LoVo (cell line): ENCODE measurements at regions not wholly inside any gene's neighbourhood (a gene's known extent, or its start where the extent isn't known, plus 50 kb on each side); places are given as distances from the start of the nearest gene placed in this dataset.
A peak's percentile ranks its signal among the peaks of the same experiment; 100 is the strongest.
"Not testable (repeated sequence)": the region's sequence is repeated elsewhere in the genome, so short reads cannot be mapped to it uniquely, and the experiment has no call there.

Source experiments
- DNase-seq: peaks from one replicate; pipeline ENCODE4 v3.0.0-alpha.2; 2016; ENCODE audit warnings: low spot score

DNA sequence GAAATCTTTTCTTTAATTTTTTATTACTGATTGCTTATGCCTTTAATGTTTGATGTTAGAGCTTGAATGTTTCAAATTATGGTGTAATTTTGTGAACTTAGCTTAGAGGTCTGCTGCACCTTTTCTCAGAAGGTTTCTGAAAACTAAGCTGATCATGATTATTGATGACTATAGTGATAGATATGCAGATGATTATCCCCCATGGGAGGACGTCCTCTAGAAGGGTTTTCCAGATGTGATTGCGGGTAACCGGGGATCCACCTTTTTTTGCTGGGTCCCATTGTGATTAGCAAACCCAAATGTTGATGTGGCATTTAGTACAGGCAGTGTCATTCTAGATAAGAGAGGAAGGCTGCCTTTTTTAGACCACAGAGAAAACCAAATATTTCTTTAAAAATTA is 272.9 kb downstream of the FBXO8 start:
- no peak for DNase-seq

DNA sequence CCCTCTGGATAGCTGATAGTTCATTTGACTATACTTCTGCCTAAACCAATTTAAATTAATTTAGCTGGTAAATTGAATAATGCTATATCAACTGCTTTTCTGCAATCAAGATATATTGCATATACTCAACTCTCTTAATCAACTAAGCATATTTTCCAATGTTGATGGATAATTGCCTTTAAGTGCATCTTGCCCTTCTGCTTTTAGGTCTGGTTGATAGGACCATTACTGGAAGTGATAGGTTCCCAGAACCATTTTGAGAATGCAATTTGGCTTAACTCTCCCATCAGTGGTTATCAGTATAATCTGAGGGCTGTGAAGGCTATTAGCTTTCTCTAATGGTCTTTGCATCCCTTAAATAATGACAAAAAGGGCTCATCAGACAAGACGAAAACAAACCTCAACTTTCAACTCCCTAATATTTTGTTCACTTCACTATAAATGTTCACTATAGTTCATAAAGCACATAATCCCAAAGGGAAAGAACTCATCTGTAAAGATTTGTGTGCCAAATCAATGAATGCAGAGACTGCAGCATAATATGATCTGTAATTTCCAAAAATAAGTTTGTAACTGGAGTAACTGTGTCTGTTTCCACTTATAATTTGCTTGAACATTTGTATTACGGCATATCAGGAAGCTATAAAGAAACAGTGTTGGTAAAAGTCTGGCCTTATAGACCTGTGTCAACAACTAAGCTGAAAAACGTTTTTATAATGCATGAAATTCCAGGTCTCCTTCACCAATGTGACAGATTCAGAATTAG is 273.6 kb downstream of the FBXO8 start:
- DNase-seq: no peak

DNA sequence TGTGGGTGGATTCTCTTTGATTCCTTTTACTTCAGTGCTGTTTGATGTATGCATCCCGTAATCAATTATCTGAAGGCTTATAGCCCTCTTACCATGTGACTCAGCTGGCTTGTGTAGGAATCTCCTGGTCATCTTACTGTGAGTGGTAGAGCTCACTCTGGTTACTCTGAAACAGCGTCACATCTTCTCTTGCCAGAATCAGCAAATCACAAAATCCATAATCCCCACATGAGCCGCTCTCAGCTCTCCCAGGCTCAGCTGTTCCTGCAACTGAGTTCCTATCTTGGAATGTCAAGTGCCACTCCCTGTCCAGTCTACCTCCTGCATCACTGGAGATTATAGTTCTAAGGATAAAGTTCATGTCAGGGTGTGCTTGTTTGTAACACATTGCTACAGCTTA is 278.0 kb downstream of the FBXO8 start:
- DNase-seq: peak; percentile 38

DNA sequence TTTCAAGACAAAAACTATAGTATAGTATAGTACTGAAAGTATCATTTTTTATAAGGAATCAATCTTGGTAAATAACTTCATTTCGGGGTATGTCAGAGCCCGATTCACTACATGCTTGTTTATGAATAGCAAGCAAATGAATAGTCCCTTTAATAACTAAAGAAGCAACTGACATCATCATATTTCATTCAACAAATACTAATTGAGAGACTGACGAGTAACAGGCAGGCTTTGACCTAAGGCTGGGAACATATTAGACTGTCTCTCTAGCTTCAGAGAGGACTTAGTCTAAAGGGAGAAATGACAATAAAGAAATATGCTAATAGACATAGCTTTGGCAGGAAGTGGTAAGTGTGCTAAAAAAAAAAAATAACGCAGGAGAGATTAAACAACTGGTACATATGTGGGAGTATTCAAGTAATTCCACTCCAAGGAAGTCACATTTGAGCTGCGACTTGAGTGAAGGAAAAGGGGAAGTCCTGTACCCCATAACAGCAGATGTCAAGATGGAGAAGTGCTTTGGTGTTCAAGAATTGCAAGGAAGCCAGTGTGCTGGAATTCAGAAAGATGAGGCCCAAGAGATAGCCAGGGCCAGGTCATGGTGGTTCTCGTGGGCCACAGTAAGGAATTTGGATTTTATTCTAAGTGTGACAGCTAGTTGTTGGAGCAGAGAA is 284.9 kb downstream of the FBXO8 start:
- DNase-seq: no peak

DNA sequence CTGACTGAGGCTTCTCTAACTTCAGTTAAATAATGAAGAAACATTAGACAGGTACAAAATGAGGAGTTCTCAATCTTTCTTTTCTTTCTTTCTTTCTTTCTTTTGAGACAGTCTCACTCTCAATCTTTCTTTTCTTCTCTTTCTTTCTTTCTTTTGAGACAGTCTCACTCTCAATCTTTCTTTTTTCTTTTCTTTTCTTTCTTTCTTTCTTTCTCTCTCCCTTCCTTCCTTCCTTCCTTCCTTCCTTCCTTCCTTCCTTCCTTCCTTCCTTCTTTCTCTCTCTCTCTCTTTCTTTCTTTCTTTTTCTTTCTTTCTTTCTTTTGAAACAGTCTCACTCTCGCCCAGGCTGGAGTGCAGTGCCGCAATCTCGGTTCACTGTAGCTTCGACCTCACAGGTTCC is 287.7 kb downstream of the FBXO8 start:
- not testable (repeated sequence) for DNase-seq

DNA sequence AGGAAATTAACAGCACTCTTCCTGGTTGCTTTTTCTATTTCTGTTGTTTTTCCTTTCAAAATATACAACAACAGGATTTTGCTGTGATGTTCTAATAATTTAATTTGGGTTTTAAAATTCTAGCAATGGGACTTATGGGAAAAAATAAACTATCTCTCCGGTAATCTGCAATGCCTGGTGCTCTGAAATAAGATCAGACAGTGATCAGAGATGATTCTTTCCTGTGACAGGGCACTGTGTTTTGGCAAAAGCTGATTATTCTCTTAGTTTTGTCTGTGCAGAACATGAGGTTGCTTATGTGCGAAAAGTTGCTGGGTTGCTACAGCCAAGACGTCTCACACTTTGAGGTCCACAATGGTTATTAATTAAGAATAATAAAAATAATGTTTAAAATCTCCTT is 291.7 kb downstream of the FBXO8 start:
- no peak for DNase-seq

DNA sequence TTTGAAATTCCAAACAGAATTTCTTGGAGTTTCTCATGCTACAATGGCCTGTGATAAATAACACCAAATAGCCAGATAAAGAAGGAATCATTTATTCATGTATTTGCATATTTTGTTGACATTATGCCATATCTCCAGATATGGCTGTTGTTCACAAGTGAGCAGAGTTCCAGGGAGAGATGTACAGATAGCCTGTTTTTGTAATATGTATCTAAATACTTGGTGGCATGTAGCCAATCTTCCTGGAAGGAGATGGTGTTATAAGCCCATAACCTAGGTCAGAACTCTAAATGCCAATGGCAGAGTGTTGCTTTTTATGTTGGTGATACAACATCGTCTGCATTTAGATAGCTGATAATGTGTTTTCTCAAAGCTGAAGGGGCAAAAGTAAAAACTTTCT is 292.2 kb downstream of the FBXO8 start:
- no peak for DNase-seq

DNA sequence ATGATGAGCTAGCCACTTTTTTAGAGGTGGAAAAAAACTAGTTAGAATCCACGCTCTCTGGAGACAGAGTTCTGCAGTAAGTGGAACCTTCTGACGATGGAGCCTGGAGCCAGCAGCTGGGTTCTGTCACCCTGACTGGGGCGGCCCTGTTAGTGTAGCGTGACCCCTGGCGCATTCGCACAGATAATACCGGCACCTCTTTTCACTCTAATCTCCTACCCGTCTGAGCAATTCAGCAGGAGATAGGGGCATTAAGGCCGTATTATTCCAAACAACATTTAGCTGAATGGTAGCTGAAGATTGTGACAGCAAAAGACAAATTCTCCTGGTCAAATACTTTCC is 292.6 kb downstream of the FBXO8 start:
- DNase-seq: no peak

DNA sequence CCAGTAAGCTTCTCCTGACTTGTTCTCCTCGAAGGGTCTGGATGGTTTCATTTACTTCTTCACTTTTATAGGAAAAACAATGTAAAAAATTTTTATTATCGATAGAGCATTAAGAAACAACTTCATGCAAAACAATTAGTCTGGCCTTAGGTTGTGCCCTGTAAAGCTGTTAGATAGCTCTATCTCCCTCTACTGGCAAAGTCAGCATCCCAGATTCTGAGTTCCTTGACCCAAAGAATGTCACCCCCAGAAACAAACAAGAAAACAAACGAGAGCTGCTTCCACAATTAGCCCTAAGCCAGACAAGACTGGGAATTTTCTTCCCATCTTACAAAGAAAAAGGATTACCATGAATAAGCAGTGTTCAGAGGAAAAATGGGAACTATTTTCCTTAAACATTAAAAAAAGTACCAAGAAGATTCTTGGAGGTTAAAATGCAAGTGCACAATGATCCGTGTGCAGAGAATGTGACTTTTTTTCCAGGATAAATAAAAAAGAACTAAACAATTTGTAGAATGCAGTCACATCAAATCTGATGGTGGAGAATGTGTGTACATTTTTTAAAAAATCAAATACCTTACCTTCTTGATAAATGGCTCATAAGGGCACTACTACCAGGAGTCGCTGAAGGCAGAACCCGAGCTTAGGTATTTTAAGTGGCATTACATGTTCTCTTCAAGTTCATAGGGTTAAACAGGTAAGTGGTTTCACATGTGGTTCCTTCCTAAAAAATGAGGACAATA is 293.2 kb downstream of the FBXO8 start:
- DNase-seq: peak; percentile 9

DNA sequence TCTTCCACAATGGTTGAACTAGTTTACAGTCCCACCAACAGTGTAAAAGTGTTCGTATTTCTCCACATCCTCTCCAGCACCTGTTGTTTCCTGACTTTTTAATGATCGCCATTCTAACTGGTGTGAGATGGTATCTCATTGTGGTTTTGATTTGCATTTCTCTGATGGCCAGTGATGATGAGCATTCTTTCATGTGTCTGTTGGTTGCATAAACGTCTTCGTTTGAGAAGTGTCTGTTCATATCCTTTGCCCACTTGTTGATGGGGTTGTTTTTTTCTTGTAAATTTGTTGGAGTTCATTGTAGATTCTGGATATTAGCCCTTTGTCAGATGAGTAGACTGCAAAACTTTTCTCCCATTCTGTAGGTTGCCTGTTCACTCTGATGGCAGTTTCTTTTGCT is 319.9 kb downstream of the FBXO8 start:
- DNase-seq: not testable (repeated sequence)

DNA sequence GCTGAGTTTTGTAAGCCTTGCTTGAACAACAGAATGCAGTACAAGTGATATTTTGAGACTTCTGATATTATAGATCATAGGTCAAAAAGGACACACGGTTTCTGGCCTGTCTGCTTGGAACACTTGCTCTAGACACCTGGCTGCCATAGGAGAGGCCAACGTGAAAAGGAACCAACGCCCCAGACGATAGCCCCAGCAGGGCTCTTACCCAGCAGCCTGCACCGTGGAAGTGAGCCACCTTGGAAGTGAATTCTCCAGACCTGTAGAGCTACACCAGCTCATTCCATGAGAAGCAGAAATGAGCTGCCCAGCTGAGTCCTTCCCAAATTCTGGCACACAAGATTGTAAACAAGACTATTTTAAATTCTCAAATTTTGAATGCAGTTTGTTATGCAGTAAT is 323.1 kb downstream of the FBXO8 start:
- no peak for DNase-seq

DNA sequence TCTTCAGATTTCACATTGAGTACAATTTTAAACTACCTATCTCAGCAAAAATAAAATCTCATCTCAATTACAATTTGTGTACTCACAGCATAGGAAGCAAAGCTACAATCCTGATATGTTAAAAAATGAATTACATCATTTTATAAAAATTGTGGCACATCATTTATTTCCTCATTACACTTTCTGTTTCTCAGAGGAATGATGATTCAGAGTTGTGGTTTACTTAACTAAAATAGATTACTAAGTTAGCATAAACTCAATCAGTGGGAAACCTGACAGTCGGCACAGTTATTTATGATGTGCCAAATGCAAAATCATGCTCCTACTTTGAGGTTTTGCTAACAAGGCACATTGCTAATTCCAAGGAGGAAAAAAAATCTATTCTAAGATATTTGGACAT is 325.0 kb downstream of the FBXO8 start:
- no peak for DNase-seq

DNA sequence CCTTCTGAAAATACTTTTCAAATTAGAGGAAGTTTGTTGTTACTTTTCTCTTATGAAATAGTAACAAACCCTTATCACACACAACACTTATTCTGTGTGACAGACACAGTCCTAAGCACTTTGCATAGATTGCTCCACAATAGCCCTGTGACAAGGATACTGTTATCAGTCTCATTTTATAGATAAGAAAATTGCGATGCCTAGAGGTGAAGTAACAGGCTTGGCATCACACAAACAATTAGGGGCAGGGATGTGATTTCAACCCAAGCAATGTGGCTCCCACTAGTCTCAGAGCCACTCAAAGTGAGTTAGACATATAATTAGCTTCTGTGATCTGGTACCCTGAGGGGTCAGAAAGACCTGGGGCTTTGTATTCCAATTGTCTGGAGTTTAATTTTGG is 339.9 kb downstream of the FBXO8 start:
- DNase-seq: no peak

DNA sequence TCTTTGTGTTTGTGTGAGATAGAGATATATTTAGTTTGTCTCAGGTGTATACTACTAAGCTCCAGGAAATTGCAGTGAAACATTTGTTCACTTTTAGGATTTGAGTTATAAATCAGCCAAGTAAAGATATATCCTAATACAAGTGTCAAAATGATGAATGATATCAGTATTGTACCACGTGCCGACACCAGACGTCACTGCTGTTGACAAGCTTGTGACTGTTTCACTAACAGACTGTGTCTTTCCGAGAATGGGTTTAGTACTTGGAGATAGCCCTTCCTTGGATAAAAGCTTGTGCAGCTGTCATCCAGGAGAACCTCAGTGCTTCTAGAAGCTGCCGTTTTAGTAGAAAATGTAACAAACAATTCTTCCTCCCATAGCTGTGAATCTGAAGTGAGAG is 343.3 kb downstream of the FBXO8 start:
- DNase-seq: no peak

DNA sequence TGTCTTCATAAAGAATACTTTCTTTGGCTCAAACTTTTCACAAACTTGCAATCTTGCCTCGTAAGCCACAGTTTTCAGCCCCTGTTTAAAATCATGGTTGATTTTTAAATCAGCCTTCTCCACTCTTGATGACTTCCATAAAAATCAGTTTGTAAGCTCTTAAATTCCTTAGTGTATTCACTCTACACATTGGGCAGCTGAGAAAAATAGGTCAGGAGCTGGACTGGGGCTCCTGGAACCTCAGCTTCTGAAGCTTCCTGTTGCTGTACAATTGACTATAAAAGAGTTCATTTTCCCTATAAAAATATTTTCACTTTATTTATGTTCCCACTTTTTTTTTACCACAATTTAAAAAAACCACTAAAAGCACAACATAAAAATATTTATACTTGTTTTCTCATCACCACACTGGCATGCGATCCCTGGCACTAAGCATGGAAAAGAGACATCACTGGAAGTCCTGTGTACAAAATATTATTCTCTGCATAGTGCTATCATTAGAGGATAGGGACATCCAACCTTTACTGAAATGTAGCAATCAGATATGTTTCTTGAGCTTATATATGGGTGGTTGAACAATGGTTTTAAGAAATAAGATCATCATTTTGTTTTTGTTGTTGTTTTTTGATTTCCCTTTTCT is 345.7 kb downstream of the FBXO8 start:
- no peak for DNase-seq

DNA sequence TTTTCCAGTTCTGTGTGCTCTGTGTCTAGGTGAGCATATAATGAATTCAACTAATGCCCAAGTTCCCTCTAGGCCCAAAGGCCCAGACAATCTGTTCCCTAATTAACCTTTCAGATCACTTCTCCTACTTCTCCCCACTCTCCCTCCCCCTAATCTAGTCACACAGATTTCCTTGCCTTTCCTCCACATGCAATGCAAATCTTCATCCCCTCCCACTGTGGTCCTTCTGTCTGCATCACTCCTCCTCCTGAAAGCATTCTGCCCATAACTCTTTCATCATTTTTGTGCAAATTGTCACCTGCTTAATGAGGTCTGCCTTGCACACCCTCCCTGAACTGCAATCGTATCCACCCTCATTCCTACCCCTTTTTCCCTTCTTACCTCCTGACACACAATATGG is 346.6 kb downstream of the FBXO8 start:
- no peak for DNase-seq

DNA sequence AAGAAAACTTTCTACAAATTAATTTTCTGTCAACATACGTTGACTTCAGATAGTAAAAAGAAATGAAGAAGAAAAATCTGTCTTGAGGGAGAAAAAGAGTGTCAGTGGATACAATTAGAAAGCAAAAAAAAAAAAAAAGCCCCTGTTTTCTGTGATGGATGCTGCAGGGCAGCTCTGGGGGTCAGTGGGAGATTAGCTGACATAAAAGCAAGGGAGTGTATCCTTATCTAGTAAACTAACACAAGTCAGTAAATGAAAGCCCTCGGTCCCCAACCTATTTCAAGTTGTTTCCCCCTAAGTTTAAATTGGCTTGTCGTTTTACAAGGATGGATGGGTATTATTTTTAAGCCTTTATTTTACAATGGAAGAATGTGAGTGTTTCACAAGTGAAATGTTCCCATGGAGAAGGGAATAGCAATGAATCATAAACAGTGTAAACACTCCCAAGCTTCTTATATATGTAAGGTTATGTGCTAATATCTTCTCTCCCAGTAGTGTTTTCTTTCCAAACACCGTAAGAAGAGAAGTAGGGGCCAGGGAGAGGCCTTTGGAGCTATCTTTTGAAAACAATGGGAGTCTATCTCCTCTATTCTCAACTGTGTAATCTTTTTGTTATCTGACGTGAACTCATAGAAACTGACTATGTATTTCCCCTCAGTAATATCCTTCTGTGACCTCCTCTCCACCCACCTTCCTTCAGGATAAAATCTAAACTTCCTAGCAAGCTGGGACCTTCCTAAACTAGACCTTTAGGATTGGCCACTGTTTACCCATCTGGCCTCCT is 347.7 kb downstream of the FBXO8 start:
- DNase-seq: no peak

DNA sequence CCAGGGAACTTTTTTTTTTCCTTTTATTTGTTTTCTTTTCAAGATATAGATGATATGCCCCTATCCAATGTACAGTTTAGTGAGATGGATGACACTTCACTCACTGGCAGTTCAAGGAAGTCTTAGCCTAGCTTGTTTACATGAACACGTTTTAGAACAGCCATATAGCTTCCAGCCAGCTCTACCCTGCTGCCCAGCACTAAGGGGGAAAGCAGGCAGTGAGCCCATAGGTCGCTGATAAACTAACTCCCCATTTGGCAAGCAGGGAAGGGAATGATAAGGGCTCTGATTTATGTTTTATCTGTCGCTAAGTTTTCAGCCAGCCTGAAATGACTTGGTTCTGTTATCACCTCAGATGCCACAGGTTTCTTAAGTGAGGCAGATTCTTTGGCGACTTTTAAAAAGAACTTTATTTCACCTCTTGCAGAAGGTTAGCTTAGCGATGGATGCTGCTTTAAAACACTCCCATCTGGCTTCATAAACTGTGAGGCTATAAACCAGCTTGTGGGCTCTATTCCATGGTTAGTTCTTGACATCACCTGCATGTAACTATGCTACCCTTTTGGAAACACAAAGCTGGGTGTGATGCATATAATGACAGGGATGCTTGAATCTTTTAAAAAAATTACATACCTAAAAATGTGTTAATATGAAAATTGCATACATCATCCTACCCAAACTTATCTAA is 348.4 kb downstream of the FBXO8 start:
- DNase-seq: no peak

DNA sequence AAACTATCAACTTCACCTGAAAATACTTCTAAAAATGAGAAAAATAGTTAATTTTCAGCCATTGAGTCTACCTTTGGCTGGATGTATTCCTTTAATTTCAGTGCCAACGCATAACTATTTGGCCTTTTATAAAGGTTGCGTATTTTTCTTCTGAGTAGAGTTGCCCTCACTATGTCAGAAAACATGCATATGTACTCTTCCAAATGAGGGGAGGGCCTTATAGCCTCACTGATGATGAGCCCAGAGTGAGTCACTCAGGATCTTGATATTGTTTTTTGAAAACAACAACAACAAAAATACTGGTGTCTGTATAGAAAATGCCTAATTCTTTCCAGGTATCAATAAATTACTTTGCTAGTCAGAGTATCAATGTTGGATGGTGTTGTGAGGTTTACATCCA is 349.3 kb downstream of the FBXO8 start:
- no peak for DNase-seq

DNA sequence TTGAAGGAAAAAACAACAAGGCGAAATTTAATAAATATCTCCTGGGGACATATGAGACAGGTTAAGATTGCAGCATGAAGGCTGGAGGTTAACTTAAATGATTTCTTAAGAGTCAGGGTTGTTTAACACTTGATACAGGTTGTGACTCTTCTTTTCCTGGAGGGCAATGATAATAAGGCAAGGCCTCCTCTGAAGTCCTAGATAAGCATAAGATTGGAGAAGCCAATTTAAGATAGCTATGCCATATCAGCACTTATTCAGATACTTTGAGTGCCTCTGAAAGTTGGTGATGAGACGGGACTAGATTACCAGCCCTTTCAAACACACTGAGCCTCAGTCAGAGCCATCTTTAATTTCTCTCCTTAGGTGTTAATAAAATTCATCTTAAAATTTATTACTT is 350.8 kb downstream of the FBXO8 start:
- no peak for DNase-seq

DNA sequence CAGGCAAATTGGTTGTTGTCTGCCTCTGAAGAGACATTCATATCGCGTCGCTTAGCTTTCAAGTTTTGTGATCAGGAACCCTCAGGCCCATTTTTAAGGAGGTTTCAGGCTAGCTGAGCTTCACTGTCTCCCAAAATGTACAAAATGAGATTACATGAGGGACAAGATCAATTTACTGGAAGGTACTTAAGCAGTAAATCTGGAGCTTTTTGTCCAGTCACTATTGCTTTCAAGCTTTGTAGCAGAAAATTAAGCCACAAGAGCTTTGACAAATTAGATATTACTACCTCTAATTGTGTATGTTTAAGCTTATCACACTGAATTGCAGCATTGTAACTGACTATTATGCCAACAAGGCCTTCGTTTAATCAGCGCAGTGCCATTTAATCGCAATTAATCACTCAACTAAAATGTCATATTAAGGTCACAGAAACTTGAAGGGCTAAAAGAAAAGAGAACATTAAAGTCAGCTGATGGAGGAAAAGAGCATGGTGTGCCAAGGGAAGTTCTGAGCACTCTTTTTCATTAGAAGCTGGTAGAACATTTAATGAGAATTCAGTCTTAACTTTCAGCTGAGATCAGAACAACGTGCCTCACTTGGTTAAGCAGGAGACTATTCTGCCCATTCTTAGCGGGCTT is 353.0 kb downstream of the FBXO8 start:
- no peak for DNase-seq
